HG02870 (cell line): ENCODE measurements at regions not wholly inside any gene's neighbourhood (a gene's known extent, or its start where the extent isn't known, plus 50 kb on each side); places are given as distances from the start of the nearest gene placed in this dataset.

Experiments
- ATAC-seq: cut with Tn5 transposase; IDR thresholded peaks from one replicate; pipeline ENCODE4 v1.9.1; 2021; ENCODE audit warnings: mild to moderate bottlenecking, moderate library complexity; ENCODE audit not compliant: unreplicated experiment

GRCh38 chr3:170753421-170754310 lies 116.3 kb downstream of the RPL22L1 start:
- no peak for ATAC-seq

GRCh38 chr3:170752571-170753155 lies 117.3 kb downstream of the RPL22L1 start:
- no peak for ATAC-seq

GRCh38 chr3:170751899-170752293 lies 118.1 kb downstream of the RPL22L1 start:
- ATAC-seq, result no peak

GRCh38 chr3:170751083-170751898 lies 118.7 kb downstream of the RPL22L1 start:
- no peak for ATAC-seq

- no peak for ATAC-seq
Measured at GRCh38 chr3:170750478-170750830, 119.5 kb downstream of the RPL22L1 start.

GRCh38 chr3:170749765-170750477 lies 120.1 kb downstream of the RPL22L1 start:
- ATAC-seq, result no peak

GRCh38 chr3:170749185-170749584 lies 120.8 kb downstream of the RPL22L1 start:
- no peak for ATAC-seq

GRCh38 chr3:170746175-170746942 lies 123.6 kb downstream of the RPL22L1 start:
- ATAC-seq, result no peak

GRCh38 chr3:170745211-170745718 lies 124.7 kb downstream of the RPL22L1 start:
- no peak for ATAC-seq

GRCh38 chr3:170741756-170742529 lies 128.1 kb downstream of the RPL22L1 start:
- ATAC-seq, result no peak

GRCh38 chr3:170740726-170741591 lies 129.0 kb downstream of the RPL22L1 start:
- no peak for ATAC-seq

- ATAC-seq, result no peak
Measured at GRCh38 chr3:170740285-170740684, 129.7 kb downstream of the RPL22L1 start.

GRCh38 chr3:170739410-170739809 lies 130.6 kb downstream of the RPL22L1 start:
- ATAC-seq, result no peak

- ATAC-seq, result no peak
Measured at GRCh38 chr3:170738766-170739165, 131.2 kb downstream of the RPL22L1 start.

- no peak for ATAC-seq
Measured at GRCh38 chr3:170737498-170738162, 132.4 kb downstream of the RPL22L1 start.

GRCh38 chr3:170735821-170736220 lies 134.2 kb downstream of the RPL22L1 start:
- ATAC-seq, result no peak

GRCh38 chr3:170734735-170735065 lies 135.3 kb downstream of the RPL22L1 start:
- no peak for ATAC-seq
